ENCODE measurements at regions not wholly inside any gene's neighbourhood (a gene's known extent, or its start where the extent isn't known, plus 50 kb on each side); places are given as distances from the start of the nearest gene placed in this dataset.

- WGBS (ENCODE audit: insufficient coverage, low coverage, missing lambda C conversion rate), result 1% methylated on average over 10 of the region's 12 CpGs
- POLR2A ChIA-PET, result interaction anchor here (1.0 kb wide), 1 partner anchor 9 kb away, joined by 3 read pairs; no protein-coding TSS in a partner anchor
Measured at GRCh38 chr14:35988972-35989690, 163.0 kb downstream of the BRMS1L start.

More at GRCh38 chr14:35988972-35989690, 163.0 kb downstream of the BRMS1L start:
- DNase-seq (ENCODE audit: extremely low read depth in 1 of 4, low spot score in 3 of 4), result no peak
- H3K27me3 ChIP-seq (ENCODE audit: control insufficient read depth in 2 of 2, insufficient read depth in 2 of 2, low read length in 2 of 2), result peaks cover 0 to 4% of the 10 kb centered on the region in 2 experiments; a peak in 1 of 5 replicates
- no peaks in the 10 kb centered on the region for H3K36me3 ChIP-seq (ENCODE audit: control insufficient read depth, insufficient read depth, low read length)
- no peak for ATAC-seq
- H4K20me1 ChIP-seq (replicated peaks; ENCODE audit: control insufficient read depth, insufficient read depth, low read length), result no peaks in the 10 kb centered on the region
- CTCF ChIA-PET (ENCODE audit: low intra/inter-chr PET ratio), result no interaction called here
- H3K79me2 ChIP-seq (ENCODE audit: control insufficient read depth, insufficient read depth, low read length), result no peaks in the 10 kb centered on the region
- H3K27ac ChIP-seq (ENCODE audit: extremely low read depth, low read depth, low read length), result no peak overlapping the region
- intact Hi-C loops (cut with micrococcal nuclease), result no loop called here
- no peaks in the 10 kb centered on the region for H3K9me3 ChIP-seq (replicated peaks; ENCODE audit: control insufficient read depth, insufficient read depth, low read depth, low read length)
- no peak overlapping the region for H2AFZ ChIP-seq (ENCODE audit: low read depth, low read length)
- H3K9me1 ChIP-seq (ENCODE audit: control insufficient read depth, insufficient read depth, low read length), result no peaks in the 10 kb centered on the region
- no TSS peak for BruUV-seq (replicated peaks)
- H3K4me1 ChIP-seq (replicated peaks in 1 of 2; ENCODE audit: control insufficient read depth in 2 of 2, insufficient read depth in 2 of 2, low read length in 2 of 2), result no peaks in the 10 kb centered on the region
- H3K9ac ChIP-seq (ENCODE audit: insufficient read depth in 1 of 2, low read depth in 2 of 2, low read length in 2 of 2), result no peak overlapping the region
- no peak overlapping the region for H3K4me2 ChIP-seq (ENCODE audit: insufficient read depth, low read length)
- TF ChIP-seq KHSRP (IDR thresholded peaks at IDR 0.05) (no peak), RBFOX2 (IDR thresholded peaks at IDR 0.05; ENCODE audit: low read depth, low read length) (no peak), HLTF (IDR thresholded peaks at IDR 0.05) (no peak), MYNN (IDR thresholded peaks at IDR 0.05) (no peak), MYNN (CRISPR knock-in tag; IDR thresholded peaks at IDR 0.05) (no peak), ZNF280B (CRISPR knock-in tag; IDR thresholded peaks at IDR 0.05) (no peak), MXD1 (CRISPR knock-in tag; IDR thresholded peaks at IDR 0.05; ENCODE audit: borderline replicate concordance, poor library complexity, severe bottlenecking) (no peak), CEBPB (tag; IDR thresholded peaks at IDR 0.05) (no peak), MCM2 (IDR thresholded peaks at IDR 0.05; ENCODE audit: low read depth) (no peak), PURB (CRISPR knock-in tag; IDR thresholded peaks at IDR 0.05; ENCODE audit: low read depth) (no peak), HIVEP1 (CRISPR knock-in tag; IDR thresholded peaks at IDR 0.05) (no peak), RBM14 (IDR thresholded peaks at IDR 0.05; ENCODE audit: borderline replicate concordance, insufficient read depth, low read depth, low read length) (no peak), CTBP1 (IDR thresholded peaks at IDR 0.05; ENCODE audit: borderline replicate concordance) (no peak), SP1 (CRISPR knock-in tag; IDR thresholded peaks at IDR 0.05) (no peak), RAD51 (IDR thresholded peaks at IDR 0.05; ENCODE audit: borderline replicate concordance, low read depth) (no peak)
- in situ Hi-C loops (cut with MboI), result no loop called here
- no peak for FAIRE-seq
- H3K4me3 ChIP-seq, result no peak overlapping the region

All from K562 (cell line).